Muscle of leg (tissue), 3 donors: ENCODE measurements at regions not wholly inside any gene's neighbourhood (a gene's known extent, or its start where the extent isn't known, plus 50 kb on each side); places are given as distances from the start of the nearest gene placed in this dataset.

Experiments used
- DNase-seq: peaks from one replicate; pipeline ENCODE4 v3.0.0; 2013
- H3K27ac ChIP-seq: one replicate; pipeline ENCODE4 v1.5.1; 2013; ENCODE audit warnings: mild to moderate bottlenecking, low read length, control low read depth
- H3K27me3 ChIP-seq: one replicate; pipeline ENCODE4 v1.6.1; 2013; ENCODE audit warnings: low read length; ENCODE audit not compliant: control insufficient read depth, insufficient read depth
- H3K36me3 ChIP-seq: one replicate; pipeline ENCODE4 v1.6.1; 2013; ENCODE audit warnings: low read length; ENCODE audit not compliant: control insufficient read depth, insufficient read depth
- H3K4me1 ChIP-seq: one replicate; pipeline ENCODE4 v1.6.1; 2013; ENCODE audit warnings: low read length; ENCODE audit not compliant: control insufficient read depth, insufficient read depth
- H3K4me3 ChIP-seq: one replicate; pipeline ENCODE4 v1.5.1; 2013; ENCODE audit warnings: low read length, control low read depth
- H3K9me3 ChIP-seq: replicated peaks from 2 replicates; pipeline ENCODE4 v1.6.1; 2013; ENCODE audit warnings: low read depth, low read length; ENCODE audit not compliant: control insufficient read depth
- WGBS: methylation state at CpG from one replicate; pipeline ENCODE4 v1.1.5; 2013; ENCODE audit warnings: missing lambda C conversion rate; ENCODE audit not compliant: insufficient coverage; 5-methylcytosine and 5-hydroxymethylcytosine counted together

DNA sequence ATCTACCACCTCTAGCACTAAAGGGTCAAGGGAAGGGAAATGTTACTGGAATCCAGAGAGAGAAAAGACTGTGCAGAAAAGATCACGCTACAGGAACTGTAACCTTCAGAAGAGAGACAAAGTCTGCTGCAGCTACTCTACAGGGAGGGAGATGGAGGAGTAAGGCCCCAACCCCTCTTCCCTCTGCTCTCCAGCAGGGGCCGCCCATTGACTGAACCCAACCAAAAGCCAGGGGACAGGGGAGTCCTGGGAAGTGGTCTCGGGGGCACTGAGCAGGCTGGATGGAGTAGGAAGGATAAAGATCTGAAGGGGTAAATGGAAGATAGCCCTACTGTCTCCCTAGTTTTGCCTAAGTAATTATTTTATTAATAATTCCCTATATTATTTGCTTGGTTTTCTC lies 72.8 kb upstream of the NR5A2 start:
- H3K36me3 ChIP-seq = no peaks in the 10 kb centered on the region
- no peaks in the 10 kb centered on the region for H3K27me3 ChIP-seq
- no peaks in the 10 kb centered on the region for H3K4me1 ChIP-seq
- WGBS = no CpG with 5 or more reads among the region's 3 CpGs
- no peaks in the 10 kb centered on the region for H3K9me3 ChIP-seq
- no peak overlapping the region for H3K4me3 ChIP-seq
- DNase-seq = no peak
- H3K27ac ChIP-seq = no peak overlapping the region

DNA sequence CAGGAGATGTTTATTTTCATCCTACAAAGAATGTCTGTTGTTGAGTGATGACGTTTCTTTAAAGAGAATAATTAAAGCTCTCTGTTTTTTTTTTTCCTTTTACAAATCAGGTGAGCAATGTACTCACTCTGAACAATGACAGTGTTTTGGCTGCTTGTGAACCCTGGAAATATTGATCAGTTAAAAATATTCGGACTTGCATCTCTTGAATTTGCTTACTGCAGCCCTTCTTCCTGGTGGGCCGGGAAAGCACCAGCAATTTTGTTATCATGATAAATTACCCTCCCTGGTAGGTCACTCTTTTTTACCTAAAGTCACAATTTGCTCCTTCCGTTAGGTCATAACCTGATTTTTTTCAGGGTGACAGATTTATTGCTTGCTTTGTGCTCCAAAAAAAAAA lies 72.3 kb upstream of the NR5A2 start:
- H3K36me3 ChIP-seq = no peaks in the 10 kb centered on the region
- WGBS = 43% methylated on average over 2 of the region's 4 CpGs
- no peaks in the 10 kb centered on the region for H3K27me3 ChIP-seq
- H3K4me3 ChIP-seq = no peak overlapping the region
- no peaks in the 10 kb centered on the region for H3K9me3 ChIP-seq
- no peak for DNase-seq
- H3K4me1 ChIP-seq = no peaks in the 10 kb centered on the region
- H3K27ac ChIP-seq = no peak overlapping the region

GRCh38 chr1:199956005-199956404 lies 71.5 kb upstream of the NR5A2 start:
- no peaks in the 10 kb centered on the region for H3K27me3 ChIP-seq
- WGBS = 58% methylated on average over 3 of the region's 4 CpGs

DNA sequence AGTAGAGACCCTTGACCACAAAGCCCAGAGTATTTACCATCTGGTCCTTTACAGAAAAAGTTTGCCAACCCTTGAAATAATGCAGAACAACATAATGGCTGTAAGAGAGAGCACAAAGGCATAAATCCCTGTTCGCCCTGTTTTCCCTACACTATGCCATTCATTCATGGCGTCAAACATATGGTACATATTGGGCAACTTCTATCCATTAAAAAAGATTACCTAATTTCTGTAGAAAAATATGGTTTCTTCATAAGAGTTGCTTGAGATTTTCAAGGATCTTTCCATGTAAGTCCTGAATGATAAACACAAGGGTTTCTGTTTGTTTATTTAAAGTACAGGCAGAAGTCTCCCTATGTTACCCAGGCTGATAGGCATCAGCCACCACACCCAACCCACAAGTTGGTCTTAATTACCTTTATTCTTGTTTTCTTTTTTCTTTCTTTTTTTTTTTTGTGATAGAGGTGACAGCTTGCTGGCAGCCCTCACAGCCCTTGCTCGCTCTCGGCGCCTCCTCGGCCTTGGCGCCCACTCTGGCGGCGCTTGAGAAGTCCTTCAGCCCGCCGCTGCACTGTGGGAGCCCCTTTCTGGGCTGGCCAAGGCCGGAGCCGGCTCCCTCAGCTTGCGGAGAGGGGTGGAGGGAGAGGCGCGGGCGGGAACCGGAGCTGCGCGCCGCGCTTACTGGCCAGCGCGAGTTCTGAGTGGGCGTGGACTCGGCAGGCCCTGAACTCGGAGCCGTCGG lies 68.3 kb upstream of the NR5A2 start:
- Histone ChIP-seq H3K9me3 (no peaks in the 10 kb centered on the region), H3K4me1 (no peaks in the 10 kb centered on the region), H3K27me3 (no peaks in the 10 kb centered on the region), H3K36me3 (no peaks in the 10 kb centered on the region), H3K4me3 (no peak overlapping the region), H3K27ac (no peak overlapping the region)
- no peak for DNase-seq
- WGBS = 93% methylated on average over 27 of the region's 29 CpGs

More at GRCh38 chr1:199956005-199956404, 71.5 kb upstream of the NR5A2 start:
- no peak for DNase-seq
- H3K27ac ChIP-seq = no peak overlapping the region
- no peak overlapping the region for H3K4me3 ChIP-seq
- no peaks in the 10 kb centered on the region for H3K4me1 ChIP-seq
- no peaks in the 10 kb centered on the region for H3K36me3 ChIP-seq
- no peaks in the 10 kb centered on the region for H3K9me3 ChIP-seq

GRCh38 chr1:199959775-199960110 lies 67.8 kb upstream of the NR5A2 start:
- no peaks in the 10 kb centered on the region for H3K27me3 ChIP-seq
- no peak overlapping the region for H3K27ac ChIP-seq
- no peaks in the 10 kb centered on the region for H3K36me3 ChIP-seq
- WGBS = 94% methylated on average over 10 of the region's 19 CpGs
- H3K9me3 ChIP-seq = no peaks in the 10 kb centered on the region
- no peak for DNase-seq
- no peaks in the 10 kb centered on the region for H3K4me1 ChIP-seq
- H3K4me3 ChIP-seq = no peak overlapping the region

DNA sequence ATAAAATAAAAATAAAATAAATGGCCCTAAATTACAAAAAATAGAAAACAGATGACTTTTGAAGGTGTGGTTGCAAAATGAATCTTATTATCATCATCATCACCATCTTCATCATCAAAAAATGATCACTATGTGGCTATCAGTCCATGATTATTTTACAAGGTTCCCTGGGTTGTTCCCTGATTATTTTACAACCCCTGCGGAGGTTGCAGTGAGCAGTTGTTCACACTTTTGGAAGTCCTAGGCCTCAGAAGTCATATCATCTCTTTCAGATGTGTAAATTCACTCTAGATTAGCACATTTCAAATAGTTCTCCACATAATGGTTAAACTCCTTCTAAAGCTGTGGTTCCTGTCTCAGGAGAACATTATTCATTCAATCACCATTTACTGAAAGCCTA lies 57.4 kb upstream of the NR5A2 start:
- H3K27me3 ChIP-seq = no peaks in the 10 kb centered on the region
- H3K9me3 ChIP-seq = no peaks in the 10 kb centered on the region
- H3K4me1 ChIP-seq = no peaks in the 10 kb centered on the region
- no peak for DNase-seq
- no peak overlapping the region for H3K4me3 ChIP-seq
- H3K36me3 ChIP-seq = no peaks in the 10 kb centered on the region
- H3K27ac ChIP-seq = no peak overlapping the region
- 86% methylated on average over 1 of the region's 1 CpG for WGBS

DNA sequence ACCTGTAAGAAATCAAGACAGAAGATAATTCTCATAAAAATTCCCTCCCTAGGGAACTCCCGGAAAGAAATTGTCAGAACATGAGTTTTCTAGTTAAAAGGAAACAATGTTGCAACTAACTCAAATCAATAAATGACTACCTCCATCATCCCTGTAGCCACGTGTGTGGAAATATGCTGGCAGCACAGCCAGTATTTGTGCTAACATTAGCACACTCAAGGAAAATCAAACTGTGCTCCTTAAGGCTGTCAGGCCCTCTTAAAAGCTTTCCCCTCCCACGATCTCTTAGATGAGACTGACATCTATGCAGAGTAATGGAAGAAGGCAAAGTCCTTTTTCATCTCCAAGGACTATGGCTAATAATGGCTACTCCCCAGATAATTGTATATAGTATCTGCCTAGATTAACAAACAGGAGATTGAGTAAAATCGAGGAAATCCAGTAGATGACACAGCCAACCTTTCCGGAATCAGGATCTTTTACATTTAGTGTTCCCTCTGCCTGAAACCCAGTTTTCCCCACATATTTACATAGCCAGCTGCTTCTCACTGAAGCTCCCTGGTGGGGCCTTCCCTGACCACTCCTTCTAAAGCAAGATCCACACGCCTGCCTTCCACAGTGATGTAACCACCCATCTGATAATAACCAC lies 50.9 kb upstream of the NR5A2 start:
- DNase-seq = peak; percentile 7
- Histone ChIP-seq H3K36me3 (no peaks in the 10 kb centered on the region), H3K4me3 (no peak overlapping the region), H3K4me1 (no peaks in the 10 kb centered on the region), H3K27ac (no peak overlapping the region), H3K9me3 (no peaks in the 10 kb centered on the region), H3K27me3 (no peaks in the 10 kb centered on the region)
- 17% methylated on average over 2 of the region's 6 CpGs for WGBS
